Mucosa of descending colon (tissue), 3 donors: ENCODE measurements at regions not wholly inside any gene's neighbourhood (a gene's known extent, or its start where the extent isn't known, plus 50 kb on each side); places are given as distances from the start of the nearest gene placed in this dataset.

Source experiments
- ATAC-seq: fragments of 200-7000 bp; cut with Tn5 transposase; one replicate; pipeline ENCODE4 v1.9.1; 2020; ENCODE audit warnings: mild to moderate bottlenecking, moderate library complexity
- DNase-seq, 3 donors: peaks; one replicate each; pipeline ENCODE4 v3.0.0-alpha.2; 2020
- H3K36me3 ChIP-seq: fragments of 200-600 bp; one replicate; pipeline ENCODE4 v1.8.0; 2021; ENCODE audit warnings: low read depth, mild to moderate bottlenecking
- H3K4me1 ChIP-seq: fragments of 200-600 bp; one replicate; pipeline ENCODE4 v1.8.0; 2021; ENCODE audit warnings: low read depth, mild to moderate bottlenecking
- H3K4me3 ChIP-seq: fragments of 200-600 bp; one replicate; pipeline ENCODE4 v1.8.0; 2021; ENCODE audit warnings: mild to moderate bottlenecking
- H3K9me3 ChIP-seq: fragments of 200-600 bp; one replicate; pipeline ENCODE4 v1.8.0; 2021; ENCODE audit warnings: mild to moderate bottlenecking
- CTCF ChIP-seq: fragments of 200-600 bp; IDR thresholded peaks from one replicate; pipeline ENCODE4 v1.8.0; 2022; ENCODE audit warnings: antibody characterized with exemption, mild to moderate bottlenecking
- intact Hi-C, 2 donors: fragments of 100-400 bp; cut with DNase I in 1 of 2; cut with micrococcal nuclease in 1 of 2; formaldehyde crosslinking; loops; one replicate each; pipeline versions ENCODE4 v1.11.0 to v1.11.1; 2022; cut with DNase I, micrococcal nuclease
- donor health status: DM: no; HTN: no; CAD: no; lungs with moderate emphysema.
- donor health status: DM: no; HTN: no; CAD: no.
- donor health status: DM: no; HTN: yes; CAD: no.

GRCh38 chr7:36790311-36790787, 66.1 kb upstream of the AOAH start:
- TF ChIP-seq CTCF, result no peak
- ATAC-seq, result no peak
- no peak overlapping the region for H3K4me3 ChIP-seq
- no peaks in the 10 kb centered on the region for H3K9me3 ChIP-seq
- no peak for DNase-seq
- intact Hi-C loops, result no loop called here
- H3K36me3 ChIP-seq, result no peaks in the 10 kb centered on the region
- H3K4me1 ChIP-seq, result peaks cover 9% of the 10 kb centered on the region

GRCh38 chr7:36788825-36789470, 64.7 kb upstream of the AOAH start:
- no peak for TF ChIP-seq CTCF
- H3K36me3 ChIP-seq, result no peaks in the 10 kb centered on the region
- no peak for ATAC-seq
- no peak for DNase-seq
- intact Hi-C loops, result no loop called here
- H3K9me3 ChIP-seq, result no peaks in the 10 kb centered on the region
- no peaks in the 10 kb centered on the region for H3K4me1 ChIP-seq
- no peak overlapping the region for H3K4me3 ChIP-seq

GRCh38 chr7:36787933-36788378, 63.7 kb upstream of the AOAH start:
- H3K4me1 ChIP-seq, result no peaks in the 10 kb centered on the region
- no peak for DNase-seq
- intact Hi-C loops, result no loop called here
- TF ChIP-seq CTCF, result no peak
- no peaks in the 10 kb centered on the region for H3K9me3 ChIP-seq
- ATAC-seq, result peak; percentile 57
- H3K36me3 ChIP-seq, result no peaks in the 10 kb centered on the region
- no peak overlapping the region for H3K4me3 ChIP-seq

GRCh38 chr7:36784991-36785940, 61.0 kb upstream of the AOAH start:
- Histone ChIP-seq H3K36me3 (no peaks in the 10 kb centered on the region), H3K4me1 (no peaks in the 10 kb centered on the region), H3K9me3 (no peaks in the 10 kb centered on the region), H3K4me3 (no peak overlapping the region)
- ATAC-seq (peak; percentile 84), DNase-seq (peak; percentile 40 to 61 (median 57))
- TF ChIP-seq CTCF, result no peak
- intact Hi-C loops, result no loop called here

- TF ChIP-seq CTCF, result no peak
- ATAC-seq (peak; percentile 55), DNase-seq (no peak)
- no peaks in the 10 kb centered on the region for H3K4me1 ChIP-seq
- H3K9me3 ChIP-seq, result no peaks in the 10 kb centered on the region
- no peak overlapping the region for H3K4me3 ChIP-seq
- intact Hi-C loops, result no loop called here
- no peaks in the 10 kb centered on the region for H3K36me3 ChIP-seq
Measured at GRCh38 chr7:36781011-36781738, 56.9 kb upstream of the AOAH start.
